ENCODE measurements at regions not wholly inside any gene's neighbourhood (a gene's known extent, or its start where the extent isn't known, plus 50 kb on each side); places are given as distances from the start of the nearest gene placed in this dataset.
"Not testable (repeated sequence)": the region's sequence is repeated elsewhere in the genome, so short reads cannot be mapped to it uniquely, and the experiment has no call there.

GRCh38 chr18:71443706-71444480, 1100.2 kb downstream of the CBLN2 start:
- no peak for DNase-seq

GRCh38 chr18:71442731-71443141, 1101.4 kb downstream of the CBLN2 start:
- DNase-seq: no peak

- no peak for DNase-seq
These were observed 1103.0 kb downstream of the CBLN2 start for GRCh38 chr18:71441156-71441555.

- DNase-seq: no peak
These were observed 1106.6 kb downstream of the CBLN2 start for GRCh38 chr18:71437511-71437910.

- no peak for DNase-seq
These were observed 1110.8 kb downstream of the CBLN2 start for GRCh38 chr18:71433373-71433772.

GRCh38 chr18:71431689-71432088, 1112.5 kb downstream of the CBLN2 start:
- DNase-seq: no peak

GRCh38 chr18:71431171-71431570, 1113.0 kb downstream of the CBLN2 start:
- no peak for DNase-seq

GRCh38 chr18:71426441-71426840, 1117.7 kb downstream of the CBLN2 start:
- DNase-seq: no peak

GRCh38 chr18:71405169-71405809, 1116.4 kb downstream of the SOCS6 start:
- DNase-seq: no peak

GRCh38 chr18:71403501-71403900, 1114.7 kb downstream of the SOCS6 start:
- DNase-seq: no peak

GRCh38 chr18:71398531-71398930, 1109.7 kb downstream of the SOCS6 start:
- no peak for DNase-seq

GRCh38 chr18:71388148-71388547, 1099.3 kb downstream of the SOCS6 start:
- no peak for DNase-seq

- no peak for DNase-seq
These were observed 1085.6 kb downstream of the SOCS6 start for GRCh38 chr18:71374294-71375000.

GRCh38 chr18:71371951-71372605, 1083.2 kb downstream of the SOCS6 start:
- DNase-seq: no peak

GRCh38 chr18:71370671-71371445, 1082.0 kb downstream of the SOCS6 start:
- no peak for DNase-seq

- DNase-seq: no peak
These were observed 1081.2 kb downstream of the SOCS6 start for GRCh38 chr18:71370095-71370494.

- no peak for DNase-seq
These were observed 1073.3 kb downstream of the SOCS6 start for GRCh38 chr18:71362140-71362539.

- DNase-seq: not testable (repeated sequence)
These were observed 1066.8 kb downstream of the SOCS6 start for GRCh38 chr18:71355599-71355998.

GRCh38 chr18:71352618-71353017, 1063.8 kb downstream of the SOCS6 start:
- DNase-seq: no peak

- no peak for DNase-seq
These were observed 1047.8 kb downstream of the SOCS6 start for GRCh38 chr18:71336576-71337210.

GRCh38 chr18:71329563-71329962, 1040.7 kb downstream of the SOCS6 start:
- no peak for DNase-seq

GRCh38 chr18:71329114-71329513, 1040.3 kb downstream of the SOCS6 start:
- DNase-seq: no peak

Data from activated CD4-positive, alpha-beta T cell treated with anti-CD3 and anti-CD28 coated beads, Interleukin-10, Interleukin-2, amounts not matched to agents 100 ng/mL and 50 ng/mL, durations not matched to agents 16 hours and 8 hours (primary cell).